Muscle layer of colon (tissue), 2 donors: ENCODE measurements at regions not wholly inside any gene's neighbourhood (a gene's known extent, or its start where the extent isn't known, plus 50 kb on each side); places are given as distances from the start of the nearest gene placed in this dataset.
"Not testable (repeated sequence)": the region's sequence is repeated elsewhere in the genome, so short reads cannot be mapped to it uniquely, and the experiment has no call there.

ENCODE experiments used
- H3K27ac ChIP-seq: one replicate; pipeline ENCODE4 v1.7.0; 2013; ENCODE audit warnings: low read depth, mild to moderate bottlenecking, low read length, moderate library complexity
- H3K27me3 ChIP-seq, 2 donors: one replicate each; pipeline ENCODE4 v1.7.0; 2013; ENCODE audit warnings: low read length in 2 of 2, mild to moderate bottlenecking in 2 of 2; ENCODE audit not compliant: insufficient read depth in 2 of 2, control insufficient read depth in 1 of 2
- H3K36me3 ChIP-seq: one replicate; pipeline ENCODE4 v1.7.0; 2013; ENCODE audit warnings: mild to moderate bottlenecking, low read length; ENCODE audit not compliant: insufficient read depth
- H3K4me1 ChIP-seq: one replicate; pipeline ENCODE4 v1.7.0; 2013; ENCODE audit warnings: mild to moderate bottlenecking, low read length; ENCODE audit not compliant: insufficient read depth
- H3K4me3 ChIP-seq, 2 donors: one replicate each; pipeline ENCODE4 v1.7.0; 2013; ENCODE audit warnings: low read length in 2 of 2, low read depth in 1 of 2, mild to moderate bottlenecking in 1 of 2, moderate library complexity in 1 of 2
- H3K9ac ChIP-seq: one replicate; pipeline ENCODE4 v1.7.0; 2013; ENCODE audit warnings: low read length
- H3K9me3 ChIP-seq: one replicate; pipeline ENCODE4 v1.7.0; 2013; ENCODE audit warnings: mild to moderate bottlenecking, low read length
- donor health status: abdominal sarcoma.
- donor health status: Adenocarcinoma of cecum.

- Histone ChIP-seq H3K36me3 (no peaks in the 10 kb centered on the region), H3K27ac (no peak overlapping the region), H3K9me3 (no peaks in the 10 kb centered on the region), H3K9ac (no peak overlapping the region), H3K4me1 (no peaks in the 10 kb centered on the region), H3K27me3 (no peaks in the 10 kb centered on the region), H3K4me3 (no peak overlapping the region)
Measured at GRCh38 chr2:83993873-83994632, 465.0 kb downstream of the SUCLG1 start.

- H3K27ac ChIP-seq: no peak overlapping the region
- no peaks in the 10 kb centered on the region for H3K9me3 ChIP-seq
Measured at GRCh38 chr2:83991992-83992391, 467.1 kb downstream of the SUCLG1 start.

GRCh38 chr2:83990636-83991035, 468.4 kb downstream of the SUCLG1 start:
- H3K4me3 ChIP-seq: no peak overlapping the region
- no peak overlapping the region for H3K27ac ChIP-seq
- H3K9ac ChIP-seq: no peak overlapping the region
- H3K4me1 ChIP-seq: no peaks in the 10 kb centered on the region
- H3K27me3 ChIP-seq: no peaks in the 10 kb centered on the region
- no peaks in the 10 kb centered on the region for H3K9me3 ChIP-seq
- H3K36me3 ChIP-seq: no peaks in the 10 kb centered on the region

More at GRCh38 chr2:83991992-83992391, 467.1 kb downstream of the SUCLG1 start:
- Histone ChIP-seq H3K9ac (no peak overlapping the region), H3K4me3 (no peak overlapping the region), H3K36me3 (no peaks in the 10 kb centered on the region), H3K27me3 (no peaks in the 10 kb centered on the region), H3K4me1 (no peaks in the 10 kb centered on the region)

GRCh38 chr2:83976628-83977027, 482.5 kb downstream of the SUCLG1 start:
- not testable (repeated sequence) for H3K9ac ChIP-seq, H3K4me3 ChIP-seq, H3K27ac ChIP-seq, H3K27me3 ChIP-seq, H3K4me1 ChIP-seq, H3K9me3 ChIP-seq, H3K36me3 ChIP-seq

GRCh38 chr2:83972128-83972527, 487.0 kb downstream of the SUCLG1 start:
- Histone ChIP-seq H3K27ac (no peak overlapping the region), H3K36me3 (no peaks in the 10 kb centered on the region), H3K27me3 (no peaks in the 10 kb centered on the region)

GRCh38 chr2:83971547-83971946, 487.5 kb downstream of the SUCLG1 start:
- no peak overlapping the region for H3K9ac ChIP-seq
- no peak overlapping the region for H3K27ac ChIP-seq
- H3K27me3 ChIP-seq: no peaks in the 10 kb centered on the region
- no peaks in the 10 kb centered on the region for H3K36me3 ChIP-seq
- no peaks in the 10 kb centered on the region for H3K4me1 ChIP-seq
- H3K9me3 ChIP-seq: no peaks in the 10 kb centered on the region
- no peak overlapping the region for H3K4me3 ChIP-seq

More at GRCh38 chr2:83972128-83972527, 487.0 kb downstream of the SUCLG1 start:
- Histone ChIP-seq H3K9ac (no peak overlapping the region), H3K4me1 (no peaks in the 10 kb centered on the region), H3K9me3 (no peaks in the 10 kb centered on the region), H3K4me3 (no peak overlapping the region)

- no peaks in the 10 kb centered on the region for H3K36me3 ChIP-seq
- H3K27ac ChIP-seq: no peak overlapping the region
- no peak overlapping the region for H3K9ac ChIP-seq
- H3K27me3 ChIP-seq: no peaks in the 10 kb centered on the region
- no peak overlapping the region for H3K4me3 ChIP-seq
- no peaks in the 10 kb centered on the region for H3K4me1 ChIP-seq
- H3K9me3 ChIP-seq: no peaks in the 10 kb centered on the region
Measured at GRCh38 chr2:83970217-83970929, 488.7 kb downstream of the SUCLG1 start.

- H3K36me3 ChIP-seq: no peaks in the 10 kb centered on the region
- no peaks in the 10 kb centered on the region for H3K4me1 ChIP-seq
- no peak overlapping the region for H3K27ac ChIP-seq
- no peaks in the 10 kb centered on the region for H3K9me3 ChIP-seq
- no peak overlapping the region for H3K4me3 ChIP-seq
- H3K9ac ChIP-seq: no peak overlapping the region
- no peaks in the 10 kb centered on the region for H3K27me3 ChIP-seq
Measured at GRCh38 chr2:83969085-83969484, 490.0 kb downstream of the SUCLG1 start.

- Histone ChIP-seq H3K27ac (no peak overlapping the region), H3K4me1 (no peaks in the 10 kb centered on the region), H3K4me3 (no peak overlapping the region), H3K36me3 (no peaks in the 10 kb centered on the region), H3K9me3 (no peaks in the 10 kb centered on the region), H3K9ac (no peak overlapping the region), H3K27me3 (no peaks in the 10 kb centered on the region)
Measured at GRCh38 chr2:83967854-83968253, 491.2 kb downstream of the SUCLG1 start.

GRCh38 chr2:83966946-83967345, 492.1 kb downstream of the SUCLG1 start:
- H3K9me3 ChIP-seq, H3K4me1 ChIP-seq, H3K27me3 ChIP-seq, H3K27ac ChIP-seq, H3K36me3 ChIP-seq, H3K4me3 ChIP-seq, H3K9ac ChIP-seq: not testable (repeated sequence)

GRCh38 chr2:83961512-83961911, 497.6 kb downstream of the SUCLG1 start:
- Histone ChIP-seq H3K4me1 (no peaks in the 10 kb centered on the region), H3K27ac (no peak overlapping the region), H3K27me3 (no peaks in the 10 kb centered on the region), H3K36me3 (no peaks in the 10 kb centered on the region), H3K9ac (no peak overlapping the region), H3K9me3 (no peaks in the 10 kb centered on the region), H3K4me3 (no peak overlapping the region)

- H3K9ac ChIP-seq: no peak overlapping the region
- H3K4me1 ChIP-seq: no peaks in the 10 kb centered on the region
- H3K9me3 ChIP-seq: no peaks in the 10 kb centered on the region
- no peak overlapping the region for H3K27ac ChIP-seq
- H3K27me3 ChIP-seq: no peaks in the 10 kb centered on the region
- H3K36me3 ChIP-seq: no peaks in the 10 kb centered on the region
- no peak overlapping the region for H3K4me3 ChIP-seq
Measured at GRCh38 chr2:83960371-83960770, 498.7 kb downstream of the SUCLG1 start.
